H1 (cell line): ENCODE measurements at regions not wholly inside any gene's neighbourhood (a gene's known extent, or its start where the extent isn't known, plus 50 kb on each side); places are given as distances from the start of the nearest gene placed in this dataset.

ENCODE experiments used
- CTCF ChIA-PET: fragments of 300-600 bp; sonication (Branson Sonifier 250); formaldehyde crosslinking; loops from one replicate; lab custom pipeline; 2021; ENCODE audit not compliant: partially characterized antibody; lab: Charles Lee
- POLR2A ChIA-PET: fragments of 300-600 bp; sonication (Branson Sonifier 250); formaldehyde crosslinking; loops from one replicate; lab custom pipeline; 2021; ENCODE audit warnings: inconsistent platforms; ENCODE audit not compliant: partially characterized antibody; lab: Charles Lee
- DNase-seq, 2 experiments: peaks; one replicate each; pipeline versions ENCODE4 v3.0.0 to v3.0.0-alpha.2; 2010 to 2022; ENCODE audit warnings: low spot score in 2 of 2, low read depth in 1 of 2, mixed read lengths in 1 of 2
- FAIRE-seq: peaks from 2 replicates; lab custom pipeline; 2011; peaks lifted over from hg19 to GRCh38; lab: Jason Lieb, UNC
- H2AFZ ChIP-seq: 2 replicates; pipeline ENCODE4 v1.8.1; 2012; ENCODE audit warnings: low read length, inconsistent platforms
- H2AK5ac ChIP-seq: 2 replicates; pipeline ENCODE4 v1.6.1; 2013; ENCODE audit warnings: low read depth, low read length
- H2BK120ac ChIP-seq: replicated peaks from 2 replicates; pipeline ENCODE3; 2013; ENCODE audit warnings: low read depth, low read length, inconsistent platforms
- H2BK12ac ChIP-seq: 2 replicates; pipeline ENCODE4 v1.6.1; 2013; ENCODE audit warnings: low read depth, low read length
- H2BK15ac ChIP-seq: 2 replicates; pipeline ENCODE4 v1.6.1; 2013; ENCODE audit warnings: low read length
- H2BK20ac ChIP-seq: 2 replicates; pipeline ENCODE4 v1.6.1; 2013; ENCODE audit warnings: low read length
- H2BK5ac ChIP-seq: 2 replicates; pipeline ENCODE4 v1.6.1; 2013; ENCODE audit warnings: low read depth, low read length
- H3K14ac ChIP-seq: 2 replicates; pipeline ENCODE4 v1.6.1; 2013; ENCODE audit warnings: inconsistent platforms; ENCODE audit not compliant: insufficient read length
- H3K18ac ChIP-seq: 2 replicates; pipeline ENCODE4 v1.6.1; 2013; ENCODE audit warnings: low read length; ENCODE audit errors: extremely low read depth
- H3K23ac ChIP-seq: 2 replicates; pipeline ENCODE4 v1.6.1; 2013; ENCODE audit warnings: inconsistent platforms; ENCODE audit not compliant: insufficient read length
- H3K23me2 ChIP-seq: 2 replicates; pipeline ENCODE4 v1.6.1; 2013; ENCODE audit warnings: low read depth, low read length
- H3K27ac ChIP-seq: 2 replicates; pipeline ENCODE4 v1.6.1; 2011; ENCODE audit warnings: low read depth, low read length, inconsistent platforms
- H3K27me3 ChIP-seq, 4 experiments: replicated peaks in 1 of 4; 1 replicate in 1 of 4; 2 replicates in 3 of 4; pipeline versions ENCODE4 v1.6.1 to v1.8.1; 2011 to 2013; ENCODE audit warnings: low read length in 3 of 4, mild to moderate bottlenecking in 3 of 4, inconsistent platforms in 2 of 4, mixed read lengths in 2 of 4, moderate library complexity in 1 of 4; ENCODE audit not compliant: control insufficient read depth in 3 of 4, insufficient read depth in 3 of 4; ENCODE audit errors: extremely low read depth in 1 of 4
- H3K36me3 ChIP-seq, 4 experiments: 2 replicates each; pipeline versions ENCODE4 v1.6.1 to v1.8.1; 2011 to 2013; ENCODE audit warnings: mild to moderate bottlenecking in 4 of 4, low read length in 3 of 4, moderate library complexity in 2 of 4, control low read depth in 1 of 4, inconsistent platforms in 1 of 4; ENCODE audit not compliant: insufficient read depth in 4 of 4, control insufficient read depth in 2 of 4
- H3K4ac ChIP-seq: replicated peaks from 2 replicates; pipeline ENCODE3; 2013; ENCODE audit warnings: low read length, low read depth, mixed read lengths, inconsistent platforms; ENCODE audit not compliant: insufficient read length
- H3K4me1 ChIP-seq, 4 experiments: replicated peaks in 1 of 4; 1 replicate in 1 of 4; 2 replicates in 3 of 4; pipeline versions ENCODE4 v1.6.1 to v1.8.1; 2011 to 2013; ENCODE audit warnings: low read length in 3 of 4, inconsistent platforms in 2 of 4, mixed read lengths in 1 of 4; ENCODE audit not compliant: insufficient read depth in 4 of 4, control insufficient read depth in 3 of 4
- H3K4me2 ChIP-seq, 2 experiments: 2 replicates each; pipeline versions ENCODE4 v1.6.1 to v1.8.1; 2011 to 2013; ENCODE audit warnings: low read depth in 2 of 2, low read length in 2 of 2, control low read depth in 1 of 2, inconsistent platforms in 1 of 2, mild to moderate bottlenecking in 1 of 2; ENCODE audit not compliant: insufficient read depth in 1 of 2
- H3K4me3 ChIP-seq, 4 experiments: fragments of 200-600, 300-600 bp in 1 of 4; sonication (generic), shearing (Covaris generic), sonication (Bioruptor Twin) in 1 of 4; 2 replicates each; pipeline versions ENCODE4 v1.5.1 to v1.8.1; 2011 to 2016; ENCODE audit warnings: low read length in 4 of 4, low read depth in 3 of 4, control low read depth in 2 of 4, inconsistent platforms in 2 of 4, mild to moderate bottlenecking in 2 of 4, mixed read lengths in 1 of 4, moderate library complexity in 1 of 4; ENCODE audit not compliant: insufficient read depth in 2 of 4; ENCODE audit errors: extremely low read depth in 1 of 4
- H3K56ac ChIP-seq: replicated peaks from 2 replicates; pipeline ENCODE3; 2013; ENCODE audit warnings: low read depth, mild to moderate bottlenecking, mixed read lengths, low read length, inconsistent platforms; ENCODE audit not compliant: insufficient read length
- H3K79me1 ChIP-seq: 2 replicates; pipeline ENCODE4 v1.6.1; 2013; ENCODE audit warnings: low read depth, low read length, control low read depth
- H3K79me2 ChIP-seq, 2 experiments: 2 replicates each; pipeline versions ENCODE4 v1.6.1 to v1.8.1; 2012 to 2013; ENCODE audit warnings: low read length in 2 of 2, mild to moderate bottlenecking in 2 of 2, inconsistent platforms in 1 of 2; ENCODE audit not compliant: insufficient read depth in 2 of 2, control insufficient read depth in 1 of 2
- H3K9ac ChIP-seq, 4 experiments: replicated peaks in 1 of 4; 1 replicate in 1 of 4; 2 replicates in 3 of 4; pipeline versions ENCODE4 v1.6.1 to v1.8.1; 2011 to 2013; ENCODE audit warnings: low read depth in 3 of 4, low read length in 3 of 4, control low read depth in 2 of 4, mild to moderate bottlenecking in 2 of 4, moderate library complexity in 2 of 4, inconsistent platforms in 1 of 4; ENCODE audit errors: extremely low read depth in 1 of 4
- H3K9me3 ChIP-seq, 2 experiments: 2 replicates each; pipeline versions ENCODE4 v1.6.1 to v1.8.1; 2012 to 2013; ENCODE audit warnings: mild to moderate bottlenecking in 2 of 2, moderate library complexity in 2 of 2, control low read depth in 1 of 2, inconsistent platforms in 1 of 2, low read depth in 1 of 2, low read length in 1 of 2, mixed read lengths in 1 of 2; ENCODE audit not compliant: insufficient read depth in 2 of 2
- H4K20me1 ChIP-seq, 2 experiments: replicated peaks in 1 of 2; 2 replicates each; pipeline versions ENCODE3 to v1.8.1; 2011 to 2013; ENCODE audit warnings: inconsistent platforms in 2 of 2, low read length in 2 of 2, mild to moderate bottlenecking in 1 of 2; ENCODE audit not compliant: insufficient read depth in 2 of 2, control insufficient read depth in 1 of 2
- H4K5ac ChIP-seq: 2 replicates; pipeline ENCODE4 v1.6.1; 2013; ENCODE audit warnings: low read length, low read depth, mixed read lengths, inconsistent platforms; ENCODE audit not compliant: insufficient read length
- H4K8ac ChIP-seq: 2 replicates; pipeline ENCODE4 v1.8.0; 2013; ENCODE audit warnings: mild to moderate bottlenecking, moderate library complexity, low read length, inconsistent platforms; ENCODE audit not compliant: insufficient read depth; ENCODE audit errors: extremely low read depth
- H4K91ac ChIP-seq: replicated peaks from 2 replicates; pipeline ENCODE3; 2013; ENCODE audit warnings: low read length, mixed read lengths, inconsistent platforms; ENCODE audit not compliant: insufficient read length
- CBX5 ChIP-seq: fragments of 300-800, 300-1000 bp; sonication (generic); IDR thresholded peaks from 2 replicates; pipeline ENCODE4 v1.7.1; 2016; ENCODE audit warnings: antibody characterized with exemption, low read length, low read depth
- CREB1 ChIP-seq: IDR thresholded peaks from 2 replicates; pipeline ENCODE4 v1.6.1; 2012; ENCODE audit warnings: inconsistent platforms
- KDM1A ChIP-seq: fragments of 200-600, 300-600 bp; sonication (generic); IDR thresholded peaks from 2 replicates; pipeline ENCODE4 v1.7.1; 2016; ENCODE audit warnings: mild to moderate bottlenecking, low read length, borderline replicate concordance
- POLR2A ChIP-seq, 2 experiments: IDR thresholded peaks; 1 replicate in 1 of 2; 2 replicates in 1 of 2; pipeline ENCODE4 v1.6.1; 2011; ENCODE audit warnings: low read depth in 2 of 2, low read length in 2 of 2, mild to moderate bottlenecking in 2 of 2; ENCODE audit errors: control extremely low read depth in 1 of 2
- RAD21 ChIP-seq, 2 experiments: IDR thresholded peaks in 1 of 2; conservative IDR thresholded peaks in 1 of 2; 2 replicates each; pipeline ENCODE4 v1.6.1; 2011; ENCODE audit warnings: low read depth in 2 of 2, low read length in 2 of 2, improper control_type of control experiment in 1 of 2, inconsistent platforms in 1 of 2, mild to moderate bottlenecking in 1 of 2, moderate library complexity in 1 of 2
- SP1 ChIP-seq: IDR thresholded peaks from 2 replicates; pipeline ENCODE4 v1.6.1; 2011; ENCODE audit warnings: low read depth, low read length
- WGBS, 2 experiments: shearing (Covaris generic) in 1 of 2; methylation state at CpG; one replicate each; pipeline versions ENCODE4 v1.1.6 to v1.1.7; 2013 to 2015; ENCODE audit warnings: low lambda C conversion rate in 2 of 2, mixed read lengths in 2 of 2, inconsistent platforms in 1 of 2, low coverage in 1 of 2, missing lambda C conversion rate in 1 of 2; ENCODE audit not compliant: insufficient replicate concordance in 2 of 2, insufficient coverage in 1 of 2, insufficient read length in 1 of 2; ENCODE audit errors: extremely low coverage in 1 of 2, missing lambda C conversion rate in 1 of 2; 5-methylcytosine and 5-hydroxymethylcytosine counted together
- TF ChIP-seq, protein P1 (sequence below): IDR thresholded peaks from 2 replicates; pipeline ENCODE4 v1.6.1; 2012; ENCODE audit warnings: inconsistent platforms
- TF ChIP-seq, protein P2 (sequence below): IDR thresholded peaks from 2 replicates; pipeline ENCODE4 v1.6.1; 2011; ENCODE audit warnings: low read length, improper control_type of control experiment

DNA sequence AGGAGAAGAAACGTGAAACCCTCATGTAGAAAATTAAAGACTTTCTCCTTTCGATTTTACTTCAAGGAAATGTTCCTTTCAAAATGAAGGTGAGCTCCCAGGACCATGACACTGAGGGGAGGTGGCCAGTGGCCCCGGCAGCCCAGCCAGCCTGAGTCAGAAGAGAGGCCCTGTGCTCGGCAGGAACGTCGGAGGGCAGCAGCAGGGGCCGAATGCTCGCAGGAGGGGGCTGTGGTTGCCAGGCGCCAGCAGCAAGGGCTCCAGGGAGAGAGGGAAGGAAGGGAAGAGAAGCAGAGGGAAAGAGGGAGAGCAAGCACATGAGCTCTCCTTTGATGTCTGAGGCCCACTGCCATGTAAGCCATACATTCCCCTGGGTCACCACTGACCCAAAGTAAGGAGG is 73.3 kb upstream of the ACKR3 start:
- no peaks in the 10 kb centered on the region for H3K36me3 ChIP-seq
- H3K27me3 ChIP-seq, result no peaks in the 10 kb centered on the region
- WGBS, 2 experiments, result 67% methylated on average over 9 of the region's 9 CpGs; no CpG with 5 or more reads in 1 of the 2 experiments
- H3K4me1 ChIP-seq, result no peaks in the 10 kb centered on the region
- no peak overlapping the region for H2AK5ac ChIP-seq
- no peak overlapping the region for H4K91ac ChIP-seq
- no peak overlapping the region for H3K4me3 ChIP-seq
- no peaks in the 10 kb centered on the region for H3K79me2 ChIP-seq
- no peak overlapping the region for H3K9ac ChIP-seq
- no peaks in the 10 kb centered on the region for H3K79me1 ChIP-seq
- no peak overlapping the region for H3K18ac ChIP-seq
- no peak overlapping the region for H2BK15ac ChIP-seq
- no peak overlapping the region for H3K4me2 ChIP-seq
- H2AFZ ChIP-seq, result no peak overlapping the region
- no peak overlapping the region for H2BK20ac ChIP-seq
- FAIRE-seq (no peak), DNase-seq (no peak)
- H4K8ac ChIP-seq, result no peak overlapping the region; the same call in 1 of the 2 replicates
- no peak overlapping the region for H2BK120ac ChIP-seq
- no peak overlapping the region for H2BK5ac ChIP-seq
- H3K27ac ChIP-seq, result no peak overlapping the region
- H3K4ac ChIP-seq, result no peak overlapping the region
- ChIA-PET CTCF (interaction anchor here (0.8 kb wide), 1 partner anchor 17 kb away, joined by 3 read pairs; no protein-coding TSS in a partner anchor), POLR2A (no interaction called here)
- no peaks in the 10 kb centered on the region for H3K23me2 ChIP-seq
- no peak overlapping the region for H3K23ac ChIP-seq
- no peak overlapping the region for H4K5ac ChIP-seq
- no peaks in the 10 kb centered on the region for H4K20me1 ChIP-seq
- no peaks in the 10 kb centered on the region for H3K9me3 ChIP-seq
- no peak overlapping the region for H3K14ac ChIP-seq
- H3K56ac ChIP-seq, result no peak overlapping the region
- H2BK12ac ChIP-seq, result no peak overlapping the region
- TF ChIP-seq, protein P1, sequence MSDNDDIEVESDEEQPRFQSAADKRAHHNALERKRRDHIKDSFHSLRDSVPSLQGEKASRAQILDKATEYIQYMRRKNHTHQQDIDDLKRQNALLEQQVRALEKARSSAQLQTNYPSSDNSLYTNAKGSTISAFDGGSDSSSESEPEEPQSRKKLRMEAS, result no peak
- TF ChIP-seq RAD21 (IDR thresholded peaks at IDR 0.05 in 1 of 2, conservative IDR thresholded peaks at IDR 0.05 in 1 of 2; ENCODE audit: low read depth in 2 of 2, low read length in 2 of 2) (no peak), SP1 (no peak), KDM1A (no peak), CREB1 (no peak), CBX5 (no peak), POLR2A (IDR thresholded peaks at IDR 0.05; ENCODE audit: control extremely low read depth in 1 of 2, low read depth in 2 of 2, low read length in 2 of 2) (no peak)
- TF ChIP-seq, protein P2, sequence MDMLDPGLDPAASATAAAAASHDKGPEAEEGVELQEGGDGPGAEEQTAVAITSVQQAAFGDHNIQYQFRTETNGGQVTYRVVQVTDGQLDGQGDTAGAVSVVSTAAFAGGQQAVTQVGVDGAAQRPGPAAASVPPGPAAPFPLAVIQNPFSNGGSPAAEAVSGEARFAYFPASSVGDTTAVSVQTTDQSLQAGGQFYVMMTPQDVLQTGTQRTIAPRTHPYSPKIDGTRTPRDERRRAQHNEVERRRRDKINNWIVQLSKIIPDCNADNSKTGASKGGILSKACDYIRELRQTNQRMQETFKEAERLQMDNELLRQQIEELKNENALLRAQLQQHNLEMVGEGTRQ, result no peak
- TF ChIP-seq, all 59 proteins: peak for 0
